NCI-H2196 (cell line): ENCODE measurements at regions not wholly inside any gene's neighbourhood (a gene's known extent, or its start where the extent isn't known, plus 50 kb on each side); places are given as distances from the start of the nearest gene placed in this dataset.
"Not testable (repeated sequence)": the region's sequence is repeated elsewhere in the genome, so short reads cannot be mapped to it uniquely, and the experiment has no call there.

Experiments
- DNase-seq: peaks from one replicate; lab custom pipeline; 2025; ENCODE audit not compliant: unreplicated experiment; lab: John Stamatoyannopoulos, UW

GRCh38 chr15:66635006-66635405 lies 67.0 kb upstream of the SMAD6 start:
- no peak for DNase-seq

- DNase-seq, result no peak
Observed at GRCh38 chr15:66635817-66636216, 66.2 kb upstream of the SMAD6 start.

- DNase-seq, result not testable (repeated sequence)
Observed at GRCh38 chr15:66637044-66637443, 65.0 kb upstream of the SMAD6 start.

- no peak for DNase-seq
Observed at GRCh38 chr15:66638377-66638776, 63.7 kb upstream of the SMAD6 start.

GRCh38 chr15:66641485-66642315 lies 60.3 kb upstream of the SMAD6 start:
- DNase-seq, result no peak

GRCh38 chr15:66642514-66642913 lies 59.5 kb upstream of the SMAD6 start:
- no peak for DNase-seq

- DNase-seq, result no peak
Observed at GRCh38 chr15:66643033-66643432, 59.0 kb upstream of the SMAD6 start.

- DNase-seq, result no peak
Observed at GRCh38 chr15:66644000-66644787, 57.8 kb upstream of the SMAD6 start.

GRCh38 chr15:66644869-66645268 lies 57.2 kb upstream of the SMAD6 start:
- no peak for DNase-seq

GRCh38 chr15:66646308-66646707 lies 55.7 kb upstream of the SMAD6 start:
- no peak for DNase-seq

- DNase-seq, result no peak
Observed at GRCh38 chr15:66646799-66647198, 55.2 kb upstream of the SMAD6 start.

GRCh38 chr15:66647358-66647757 lies 54.7 kb upstream of the SMAD6 start:
- no peak for DNase-seq

- DNase-seq, result no peak
Observed at GRCh38 chr15:66648588-66648987, 53.4 kb upstream of the SMAD6 start.

GRCh38 chr15:66649235-66649984 lies 52.6 kb upstream of the SMAD6 start:
- DNase-seq, result no peak

GRCh38 chr15:66650433-66650832 lies 51.6 kb upstream of the SMAD6 start:
- DNase-seq, result no peak

- DNase-seq, result no peak
Observed at GRCh38 chr15:66651198-66651597, 50.8 kb upstream of the SMAD6 start.

- no peak for DNase-seq
Observed at GRCh38 chr15:66651913-66652642, 50.0 kb upstream of the SMAD6 start.
